Sigmoid colon (tissue), 4 donors: ENCODE measurements at regions not wholly inside any gene's neighbourhood (a gene's known extent, or its start where the extent isn't known, plus 50 kb on each side); places are given as distances from the start of the nearest gene placed in this dataset.

Experiments
- CTCF ChIP-seq, 4 experiments: fragments of 450-650 bp in 3 of 4; fragments of 200-600 bp in 1 of 4; IDR thresholded peaks; one replicate each; pipeline ENCODE4 v1.5.1; 2016 to 2019; ENCODE audit warnings: antibody characterized with exemption in 4 of 4, mild to moderate bottlenecking in 3 of 4, moderate library complexity in 2 of 4
- EP300 ChIP-seq, 4 donors: sonication (generic); formaldehyde crosslinking; IDR thresholded peaks; one replicate each; pipeline ENCODE4 v1.6.1; 2017; ENCODE audit warnings: antibody characterized with exemption in 4 of 4
- POLR2AphosphoS5 ChIP-seq, 4 donors: sonication (generic); formaldehyde crosslinking; IDR thresholded peaks; one replicate each; pipeline ENCODE4 v1.6.1; 2017; ENCODE audit warnings: antibody characterized with exemption in 4 of 4

DNA sequence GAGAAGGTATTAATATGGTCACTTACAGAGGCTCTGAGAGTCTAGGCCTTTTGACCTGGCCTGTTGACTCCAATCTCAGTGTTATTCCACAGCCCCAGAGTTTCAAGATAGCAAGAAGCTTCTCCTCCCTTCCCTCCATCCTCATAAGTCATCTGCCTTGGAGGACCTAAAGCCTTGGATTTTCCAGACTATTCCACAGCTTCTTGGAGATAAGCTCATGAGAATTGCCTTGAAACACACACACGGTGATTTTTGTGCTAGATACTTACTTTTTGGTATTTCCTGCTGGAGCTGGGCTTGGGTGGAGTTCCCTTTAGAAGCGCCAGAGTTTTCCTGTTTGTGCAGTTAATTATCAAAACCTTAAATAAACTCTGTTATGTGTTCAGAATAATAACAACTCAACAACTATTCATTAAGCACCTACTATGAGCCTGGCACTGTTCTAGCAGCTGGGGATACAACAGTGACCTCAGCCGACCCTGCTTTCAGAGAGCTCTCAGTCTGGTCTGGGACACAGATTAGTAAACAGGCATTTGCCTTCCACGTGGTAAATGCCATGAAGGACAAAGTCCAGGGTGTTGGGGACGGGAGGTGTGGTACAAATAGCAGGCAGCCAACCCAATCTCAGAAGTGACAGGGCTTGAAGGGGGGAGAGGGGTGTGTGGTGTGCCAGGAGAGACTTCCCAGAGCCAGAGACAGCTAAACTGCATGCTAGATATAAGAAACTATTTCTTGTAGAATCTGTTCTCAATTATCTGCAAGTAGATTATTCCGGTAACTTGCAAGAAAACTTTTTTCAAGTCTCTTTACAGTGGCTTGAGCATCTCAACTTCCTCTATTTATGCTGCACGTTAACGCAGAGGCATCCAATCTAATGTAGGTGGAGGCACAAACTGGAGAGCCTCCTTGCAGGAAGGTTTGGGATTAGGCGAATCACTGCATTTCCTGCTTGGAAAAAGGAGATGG lies 55.9 kb upstream of the KLF9 start:
- TF ChIP-seq CTCF (IDR thresholded peaks at IDR 0.05) (no peak), EP300 (IDR thresholded peaks at IDR 0.05) (no peak), POLR2AphosphoS5 (IDR thresholded peaks at IDR 0.05) (peak in 3 of 4 donors; percentile 42 to 50 (median 50))
